ENCODE measurements at regions not wholly inside any gene's neighbourhood (a gene's known extent, or its start where the extent isn't known, plus 50 kb on each side); places are given as distances from the start of the nearest gene placed in this dataset.

DNA sequence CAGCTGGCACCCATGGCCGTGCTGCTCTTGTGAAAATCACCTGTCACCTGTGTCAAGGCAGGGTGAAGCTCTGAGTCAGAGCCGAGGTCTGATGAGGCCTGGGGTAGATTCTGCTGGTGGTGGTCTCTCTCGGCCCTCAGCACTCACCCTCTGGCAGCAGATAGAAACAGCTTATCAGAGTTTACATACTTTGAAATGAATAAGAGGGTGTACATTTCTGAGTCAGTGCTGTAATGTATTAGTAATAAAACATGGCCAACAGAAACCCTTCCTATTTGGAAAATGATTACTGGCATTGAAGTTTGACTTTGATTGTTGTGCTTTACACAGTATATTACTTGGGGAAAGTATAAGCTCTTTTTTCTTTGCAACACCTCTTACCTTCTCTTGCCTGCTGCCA, 228.8 kb downstream of the SNX10 start:
- DNase-seq: no peak

DNA sequence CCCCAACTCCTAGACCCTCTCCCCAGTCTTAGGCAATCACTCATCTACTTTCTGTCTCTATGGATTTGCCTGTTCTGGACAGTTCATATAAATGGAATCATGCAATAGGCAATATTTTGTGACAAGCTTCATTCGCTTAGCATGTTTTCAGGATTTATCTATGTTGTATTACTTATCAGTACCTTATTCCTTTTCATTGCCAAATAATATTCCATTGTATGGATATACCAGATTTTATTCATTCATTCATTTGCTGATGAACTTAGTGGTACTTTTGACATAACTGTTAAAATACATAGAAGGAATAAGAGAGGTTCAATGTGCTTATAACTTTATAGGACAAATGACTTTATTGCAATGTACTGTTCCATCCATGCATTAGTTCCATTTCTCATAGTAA, 231.0 kb downstream of the SNX10 start:
- no peak for DNase-seq

DNA sequence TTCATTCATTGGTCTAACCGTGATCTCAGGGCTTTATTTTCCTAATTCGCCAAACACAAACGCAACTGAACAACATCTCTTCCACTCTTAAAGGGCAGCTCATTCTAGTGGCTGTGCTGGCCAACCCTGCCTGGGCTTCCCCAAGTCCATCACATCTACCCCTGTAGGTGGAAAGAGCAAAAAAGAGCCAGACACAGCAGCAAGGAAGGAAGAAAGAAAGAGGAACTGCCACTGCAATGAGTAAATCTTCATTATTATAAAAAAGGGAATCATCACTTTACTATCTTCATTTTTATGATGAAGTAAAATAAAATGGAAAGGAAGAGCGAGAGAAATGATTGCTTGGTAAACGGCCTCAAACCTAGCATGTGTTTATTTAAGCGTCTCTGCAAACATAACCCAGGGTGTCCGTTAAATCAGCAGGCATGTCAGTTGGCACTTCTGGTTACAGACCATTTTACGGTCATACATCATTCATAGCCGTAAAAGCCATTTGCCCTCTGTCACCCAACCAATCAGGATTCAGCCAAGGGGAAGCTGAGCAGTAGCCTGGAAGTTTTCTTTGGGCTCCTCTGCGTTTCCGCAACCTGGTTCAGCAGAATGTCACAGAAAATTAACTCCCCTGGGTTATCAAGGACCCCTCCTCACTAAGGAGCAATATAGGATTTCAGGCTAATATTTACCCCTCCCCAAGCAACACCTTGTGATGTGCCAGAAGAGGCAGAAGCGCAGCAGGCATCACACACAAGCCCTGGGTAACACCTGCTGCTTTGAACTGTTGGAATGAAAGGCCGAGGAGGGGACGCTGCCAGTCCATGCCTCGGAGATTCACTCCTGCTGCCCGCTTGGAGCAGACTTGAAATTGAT, 234.0 kb downstream of the SNX10 start:
- no peak for DNase-seq

DNA sequence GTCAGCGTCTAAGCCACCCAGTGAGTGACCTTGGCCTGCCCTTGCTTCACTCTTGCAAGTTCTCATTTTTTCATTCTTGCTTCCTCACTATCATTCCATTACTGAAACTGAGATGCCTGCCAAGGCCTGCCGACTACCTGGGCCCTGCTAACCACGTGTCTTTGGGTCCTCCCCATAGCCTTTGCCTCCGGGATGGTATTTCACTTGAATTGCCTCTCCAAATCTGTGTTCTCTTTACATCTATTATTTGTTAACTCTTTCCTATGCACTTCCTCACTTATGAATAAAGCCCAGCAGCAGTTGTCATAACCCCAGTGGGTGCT, 234.6 kb downstream of the SNX10 start:
- no peak for DNase-seq

DNA sequence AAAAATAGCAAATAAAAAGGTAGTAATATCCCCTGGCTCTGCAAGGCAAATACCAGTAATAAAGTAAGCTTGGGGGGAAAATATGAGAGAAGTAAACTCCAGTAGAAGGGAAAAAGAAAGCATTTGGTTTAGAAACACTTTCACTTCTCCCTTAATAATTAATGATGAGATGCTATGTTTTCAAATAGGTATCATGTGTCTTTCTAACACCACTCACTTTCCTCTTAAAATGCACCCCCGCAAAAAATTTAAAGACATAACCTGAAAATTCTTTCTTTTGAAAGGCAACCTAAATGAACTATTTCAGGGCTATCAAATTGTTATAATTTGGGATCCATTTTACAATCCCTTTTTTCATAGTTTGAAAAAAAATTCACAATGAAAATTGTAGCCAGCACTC, 240.3 kb downstream of the SNX10 start:
- DNase-seq: no peak

DNA sequence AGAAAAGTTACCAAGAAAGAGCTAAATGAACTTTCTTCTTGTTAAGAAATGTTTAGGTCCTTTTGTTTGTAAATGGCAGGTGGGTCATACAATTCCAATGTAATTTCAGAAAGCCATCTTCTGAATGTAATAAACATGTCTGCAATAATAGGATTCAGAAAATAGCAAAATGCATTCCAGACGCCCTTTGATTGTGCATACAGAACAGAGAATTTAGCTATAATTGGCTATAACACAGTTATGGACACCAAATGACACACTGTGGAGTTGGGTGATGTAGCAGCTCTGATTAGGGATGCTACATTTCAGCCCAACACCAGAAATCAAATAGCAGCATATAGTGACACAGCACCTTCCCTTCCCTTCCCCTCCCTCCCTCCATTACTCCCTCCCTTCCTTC, 240.8 kb downstream of the SNX10 start:
- DNase-seq: no peak

DNA sequence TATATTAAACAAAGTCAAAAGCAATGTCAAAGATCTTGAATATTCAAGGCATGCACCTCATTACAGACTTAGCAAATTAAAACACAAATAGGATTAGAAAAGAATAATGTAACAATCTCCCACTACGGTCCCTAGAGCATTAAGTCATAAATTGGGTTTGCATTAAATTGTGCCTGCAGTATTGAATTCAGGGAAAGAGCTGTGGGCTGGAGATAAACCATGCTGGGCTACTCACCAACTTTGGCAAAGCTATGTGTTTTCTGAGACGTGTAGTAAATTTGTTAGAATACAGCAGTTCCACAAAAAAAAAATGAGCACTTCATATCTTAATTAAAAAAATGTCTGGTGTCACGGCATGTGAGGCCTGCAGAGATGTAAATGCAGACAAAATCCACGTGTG, 241.6 kb downstream of the SNX10 start:
- no peak for DNase-seq

DNA sequence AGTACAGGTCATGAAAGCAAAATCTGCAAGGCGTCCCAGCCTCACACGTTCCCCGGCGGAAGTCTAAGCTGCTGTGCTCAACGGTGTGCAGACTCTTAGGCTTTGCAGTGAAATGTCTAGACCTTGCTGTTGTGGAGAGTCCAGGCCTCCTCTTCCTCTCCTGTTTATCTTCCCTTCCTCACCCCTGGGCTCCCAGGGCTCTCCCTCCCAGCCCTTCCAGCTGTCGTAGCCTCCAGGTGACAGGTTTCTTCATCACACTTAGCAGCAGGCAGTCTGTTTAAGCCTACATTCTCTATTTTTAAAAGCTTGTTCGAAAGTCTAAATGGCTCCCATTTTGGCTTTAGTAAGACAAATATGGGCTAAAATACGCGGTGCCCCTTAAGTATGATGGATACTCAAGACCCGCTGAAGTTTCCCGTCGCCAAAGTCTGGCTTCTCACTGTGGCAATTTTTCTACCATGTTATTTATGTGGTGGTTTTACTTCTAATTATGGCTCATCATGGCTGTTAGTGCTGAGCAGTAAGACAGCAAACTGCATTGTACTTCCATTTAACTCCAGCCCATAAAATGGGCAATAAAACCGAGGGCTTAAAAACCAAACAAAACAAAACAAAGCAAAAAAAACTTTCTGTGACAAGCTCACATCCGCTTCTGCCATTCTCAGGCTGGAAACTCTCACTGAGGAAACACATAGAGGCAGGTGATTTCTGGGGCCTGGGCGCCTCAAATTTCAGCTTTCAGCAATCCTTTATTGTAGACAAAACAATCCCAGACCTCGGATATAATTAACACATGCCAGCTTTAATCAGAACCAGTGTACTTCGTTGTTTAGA, 243.2 kb downstream of the SNX10 start:
- DNase-seq: peak; percentile 17

DNA sequence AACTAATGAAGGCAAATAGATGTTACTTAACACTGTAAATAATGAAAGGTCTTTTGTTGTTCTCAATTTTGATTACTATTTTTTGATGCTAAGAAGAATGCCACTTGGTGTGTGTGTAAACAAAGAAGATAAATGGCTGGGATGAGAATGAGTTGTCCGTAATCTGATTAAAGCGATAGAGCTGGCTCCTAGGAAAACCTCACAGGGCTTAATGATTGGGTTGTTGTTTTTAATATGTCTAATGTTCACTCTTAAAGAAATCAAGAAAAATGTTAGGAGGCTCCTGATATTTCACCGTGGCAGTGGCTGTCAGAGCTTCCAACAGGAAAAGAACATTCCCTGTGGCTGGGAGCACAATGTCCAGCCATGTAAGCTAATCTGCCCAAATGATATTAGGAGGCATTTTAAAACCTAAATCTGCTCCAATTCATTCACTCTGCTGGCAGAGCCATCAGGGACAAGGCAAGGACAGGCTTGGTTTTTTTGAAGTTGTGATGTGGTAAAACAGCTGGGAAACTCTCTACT, 243.9 kb downstream of the SNX10 start:
- DNase-seq: no peak

DNA sequence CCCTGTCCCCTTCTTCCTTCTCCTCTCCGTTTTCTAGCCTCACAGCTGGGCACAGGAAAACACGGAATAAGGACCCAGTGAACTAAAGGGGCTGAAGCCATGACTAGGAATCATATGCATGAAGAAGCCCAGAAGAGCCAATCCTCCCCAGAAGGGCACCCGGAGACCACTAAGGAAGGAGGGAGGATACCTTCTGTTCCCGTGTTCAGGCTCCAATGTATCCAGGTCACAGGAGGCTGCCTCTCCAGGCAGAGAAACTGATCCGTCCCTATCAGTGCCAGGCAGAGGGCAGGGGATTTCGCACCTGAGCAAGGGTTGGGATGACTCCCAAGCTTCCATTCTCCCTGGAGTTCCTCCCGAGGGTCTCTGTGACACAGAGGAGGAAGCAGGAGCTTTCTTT, 246.6 kb downstream of the SNX10 start:
- DNase-seq: no peak

DNA sequence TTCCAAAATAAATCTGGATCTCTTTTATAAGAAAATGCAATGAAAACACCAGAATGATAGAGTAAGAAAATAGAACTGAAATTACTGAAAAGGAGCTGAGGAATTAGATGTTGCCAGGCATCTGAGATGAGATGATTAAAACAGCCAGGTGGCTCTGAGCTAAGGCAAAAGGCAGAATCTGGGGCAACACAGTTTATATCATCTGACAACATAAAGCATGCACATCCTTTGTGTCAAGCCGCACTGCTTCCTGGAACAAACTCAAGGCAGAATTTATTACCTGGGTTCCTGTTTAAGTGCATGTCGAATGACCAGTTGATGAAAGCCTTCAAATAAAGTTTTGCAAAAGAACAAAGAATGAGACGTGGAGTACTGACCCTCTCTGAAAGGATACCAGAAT, 247.0 kb downstream of the SNX10 start:
- DNase-seq: no peak

DNA sequence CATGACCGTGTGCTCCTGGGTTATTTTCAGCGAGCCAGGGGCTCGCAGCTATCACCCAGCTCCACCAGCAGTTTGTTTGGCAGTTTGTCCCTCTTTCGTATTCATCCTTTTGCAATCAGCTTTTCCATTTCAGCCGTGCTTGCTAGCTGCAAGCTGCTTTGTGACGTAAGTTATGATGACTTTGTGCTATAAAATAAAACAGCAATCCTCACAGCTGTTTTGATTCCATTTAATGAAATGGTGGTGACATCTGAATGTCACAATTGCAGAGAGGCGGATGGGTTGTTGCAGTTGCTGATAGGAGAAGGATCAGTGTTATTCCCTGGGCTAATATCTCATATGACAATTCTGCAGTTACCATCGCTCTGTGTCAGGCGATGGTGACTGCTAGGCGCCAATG, 251.7 kb downstream of the SNX10 start:
- no peak for DNase-seq

DNA sequence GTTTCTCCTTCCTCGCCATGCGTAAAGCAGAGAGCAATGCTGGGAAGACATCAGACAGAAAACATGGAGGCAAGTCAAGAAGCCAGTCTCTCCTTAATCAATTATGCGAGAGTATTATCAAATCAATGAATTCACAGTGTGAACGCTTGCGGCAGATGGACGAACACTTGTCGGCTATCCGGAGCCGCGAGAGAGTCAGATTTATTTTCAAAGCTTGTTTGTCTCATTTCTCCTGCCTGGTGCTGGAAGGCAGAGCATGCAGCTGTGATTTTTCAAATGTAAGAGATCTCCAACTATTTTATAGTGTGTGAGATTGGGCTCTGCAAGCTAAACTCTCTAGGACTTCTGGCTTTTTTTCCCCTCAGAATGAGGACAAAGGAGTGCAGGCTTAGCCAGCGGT, 252.3 kb downstream of the SNX10 start:
- no peak for DNase-seq

DNA sequence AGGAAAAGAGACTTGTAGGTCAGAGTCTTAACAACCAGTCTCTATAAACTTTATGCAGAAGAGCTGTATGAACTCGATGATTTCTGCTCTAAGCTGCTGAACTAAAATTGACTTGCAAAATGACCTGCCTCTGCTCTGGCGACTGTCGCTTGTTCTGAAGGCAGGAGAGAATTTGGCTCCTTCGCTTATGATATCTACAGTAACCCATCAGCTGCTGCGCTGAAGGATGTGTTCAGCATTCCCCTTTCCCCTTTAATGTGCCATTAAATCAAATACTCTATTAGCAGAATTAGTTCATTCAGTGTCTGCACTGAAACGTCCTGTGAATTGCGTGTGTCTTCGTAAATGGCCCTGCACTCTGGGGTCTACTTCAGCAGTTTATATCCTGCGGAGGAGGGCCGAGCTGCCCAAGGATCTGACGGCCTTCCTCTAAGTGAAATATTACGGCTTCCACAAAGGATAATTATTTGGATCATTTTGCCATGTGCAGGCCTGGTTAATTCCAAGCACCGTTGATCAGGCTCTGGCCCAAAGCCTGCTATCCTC, 254.9 kb downstream of the SNX10 start:
- DNase-seq: no peak

DNA sequence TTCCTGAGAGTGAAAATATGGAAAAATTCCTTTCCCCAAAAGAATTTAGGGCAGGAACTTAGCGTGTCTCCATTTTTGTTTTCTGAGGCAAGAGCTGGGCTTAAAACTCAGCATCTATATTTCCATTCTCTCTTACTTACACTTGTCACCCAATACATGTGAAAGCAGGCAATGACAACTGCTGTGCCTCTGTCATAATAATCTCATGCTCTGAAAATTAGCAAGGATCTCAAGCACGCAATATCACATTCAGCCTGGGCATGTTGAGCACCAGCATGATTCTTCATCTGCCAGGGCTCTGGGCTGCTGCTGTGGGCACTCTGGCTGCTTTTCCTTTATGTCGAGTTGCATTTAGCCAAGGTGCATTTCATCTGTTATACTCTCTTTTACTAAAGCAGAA, 255.5 kb downstream of the SNX10 start:
- no peak for DNase-seq

DNA sequence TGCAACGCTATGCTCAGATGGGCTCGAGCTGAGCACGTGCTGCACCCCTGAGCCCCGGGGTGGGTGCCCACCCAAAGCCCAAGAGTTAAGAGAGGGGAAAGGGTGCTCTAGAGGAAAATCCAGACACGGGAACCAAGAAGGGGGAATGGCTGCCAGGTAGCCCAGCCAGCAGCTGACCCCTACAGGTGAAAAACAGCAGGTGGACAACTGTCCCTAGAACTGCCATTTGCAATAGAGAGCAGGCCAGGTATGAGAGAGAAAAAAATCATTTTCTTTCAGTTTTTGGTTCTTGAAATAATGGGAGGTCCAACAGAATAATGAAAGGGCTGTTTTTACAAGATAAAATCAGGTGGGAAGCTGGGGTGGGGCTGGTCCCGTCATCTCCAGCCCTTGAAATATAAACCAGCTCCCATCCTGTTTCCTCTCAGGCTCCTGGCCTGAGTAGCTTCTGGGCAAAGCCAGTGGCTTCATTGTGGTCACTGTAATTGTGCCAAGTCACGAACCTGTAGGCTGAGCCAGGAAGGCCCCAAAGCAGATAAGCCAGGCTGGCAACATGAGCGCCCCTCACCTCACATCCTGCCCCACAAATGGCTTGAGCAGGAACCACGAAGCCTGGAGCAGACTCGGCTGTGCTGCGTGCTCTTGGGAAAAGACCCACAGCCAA, 257.8 kb downstream of the SNX10 start:
- no peak for DNase-seq

DNA sequence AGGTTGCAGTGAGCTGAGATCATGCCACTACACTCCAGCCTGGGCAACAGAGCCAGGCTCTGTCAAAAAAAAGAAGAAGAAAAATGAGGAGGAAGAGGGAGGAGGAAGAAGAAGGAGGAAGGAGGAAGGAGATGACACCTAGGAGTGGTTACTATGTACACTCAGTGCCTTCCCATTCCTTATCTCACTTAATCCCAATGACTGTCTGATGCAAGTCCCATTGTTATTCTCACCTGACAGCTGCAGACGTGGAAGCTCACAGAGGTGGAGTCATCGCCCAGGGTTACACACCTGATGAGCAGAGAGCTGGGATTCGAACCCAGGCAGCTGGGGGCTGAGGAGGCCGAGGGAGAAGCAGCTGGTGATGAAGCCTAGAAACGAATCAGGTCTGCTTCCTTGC, 258.8 kb downstream of the SNX10 start:
- DNase-seq: no peak

DNA sequence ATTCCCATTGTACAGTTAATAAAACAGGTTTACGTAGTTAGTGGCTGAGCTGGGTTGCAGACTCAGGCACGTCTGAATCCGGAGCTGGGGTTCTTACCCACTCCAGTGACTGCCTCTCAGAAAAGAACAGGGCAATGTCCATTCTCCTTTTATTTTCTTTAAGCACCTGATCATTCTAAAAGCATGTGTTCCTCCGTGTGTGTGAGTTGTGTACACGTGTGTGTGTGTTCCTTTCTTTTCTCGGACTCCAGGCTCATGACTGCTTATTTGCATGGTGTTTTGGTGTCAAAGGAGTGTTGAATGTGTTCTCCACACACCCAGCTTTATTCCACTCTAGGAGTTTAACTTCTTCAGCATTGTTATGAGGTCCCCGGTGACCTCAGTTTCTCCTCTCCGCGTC, 260.1 kb downstream of the SNX10 start:
- DNase-seq: no peak

DNA sequence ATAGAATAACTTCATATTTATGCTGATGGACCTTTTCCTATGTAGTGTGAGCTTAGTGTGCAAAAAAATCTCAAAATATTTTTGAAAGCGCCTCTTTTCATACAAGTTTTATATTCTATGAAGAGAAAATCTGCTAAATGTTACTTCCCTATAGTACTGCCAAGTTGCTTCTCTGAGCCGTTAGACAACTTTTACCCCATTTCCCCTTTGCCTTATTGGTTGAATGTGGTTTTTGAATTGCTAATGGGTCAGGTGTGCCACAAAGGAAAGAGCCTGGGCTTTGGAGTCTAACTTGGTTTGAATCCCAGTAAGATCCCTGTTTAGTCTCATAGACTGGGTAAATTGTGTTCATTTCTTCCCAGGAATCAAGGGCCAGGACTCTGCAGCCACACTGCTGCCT, 261.5 kb downstream of the SNX10 start:
- DNase-seq: no peak

DNA sequence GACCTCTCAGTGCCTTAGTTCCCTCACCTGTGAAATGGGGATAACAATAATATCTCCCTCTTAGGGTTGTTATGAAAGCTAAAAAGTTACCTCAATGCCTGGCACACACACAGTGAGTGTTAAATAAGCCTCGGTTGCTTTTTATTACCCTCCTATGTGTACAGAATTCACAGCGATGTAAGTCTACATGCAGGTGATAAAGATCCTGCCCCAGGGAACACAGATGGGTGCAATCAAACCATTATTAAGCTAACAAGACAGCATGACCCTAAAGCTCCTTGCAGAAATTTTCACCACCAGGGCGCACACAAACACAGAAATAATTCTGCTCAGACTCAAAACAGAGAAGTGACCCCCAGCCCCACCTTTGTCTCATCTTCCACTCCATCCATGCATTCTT, 261.9 kb downstream of the SNX10 start:
- no peak for DNase-seq

DNA sequence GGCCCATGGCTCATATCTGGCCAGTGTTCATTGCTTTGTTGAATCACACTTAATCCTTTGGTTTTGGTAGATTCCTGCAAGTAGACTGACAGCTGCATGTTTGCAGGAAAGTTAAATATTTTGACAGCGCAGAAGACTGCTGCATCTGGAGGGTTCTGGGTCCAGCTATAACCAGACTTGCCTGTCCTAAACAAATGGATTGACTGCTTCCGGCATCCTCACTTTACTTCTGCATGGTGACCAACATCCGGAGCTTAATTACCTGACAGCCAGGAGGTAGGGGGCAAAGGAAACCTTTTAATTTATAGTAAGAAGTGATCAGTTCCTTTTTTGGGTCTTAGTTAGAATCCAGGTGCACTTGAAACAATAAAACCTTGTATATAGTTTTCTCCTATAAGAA, 263.3 kb downstream of the SNX10 start:
- no peak for DNase-seq

DNA sequence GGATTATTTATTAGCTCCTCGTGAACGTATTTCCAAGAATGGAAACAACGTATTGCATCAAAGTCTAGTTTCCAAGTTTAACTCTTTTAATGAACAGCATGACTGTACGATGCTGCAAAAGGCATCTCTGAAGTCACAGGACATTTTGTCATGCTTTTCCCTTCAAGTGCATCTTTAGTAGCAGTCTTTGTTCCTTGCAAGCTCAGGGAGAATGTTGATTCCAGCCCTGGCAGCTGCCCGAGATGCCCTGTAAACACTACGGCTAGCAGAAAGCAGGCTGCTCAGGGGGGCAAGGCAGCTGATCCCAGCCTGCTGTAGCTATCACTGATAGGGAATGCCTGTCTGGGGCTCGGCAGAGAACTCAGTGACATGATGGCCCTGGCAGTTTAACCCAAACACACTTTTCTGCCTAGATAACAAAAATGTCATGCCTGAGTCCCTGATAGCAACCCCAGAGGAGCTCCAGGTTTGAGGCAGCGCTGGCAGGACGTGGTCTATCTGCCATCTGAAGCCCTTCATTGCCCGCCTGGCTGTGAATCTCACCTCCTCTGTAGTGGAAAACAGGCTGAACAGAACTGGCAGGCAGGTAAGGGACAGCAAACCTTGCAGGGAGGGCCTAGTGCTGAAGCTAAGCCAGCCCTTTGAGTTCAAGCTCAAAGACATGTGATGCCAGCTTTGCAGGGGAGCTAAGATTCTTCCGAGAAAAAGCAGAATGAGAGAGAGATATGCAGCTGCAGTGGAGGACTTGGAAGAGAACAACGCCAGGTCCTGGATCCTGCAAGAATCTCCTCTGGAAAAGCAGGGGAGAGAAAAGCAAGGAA, 264.6 kb downstream of the SNX10 start:
- DNase-seq: no peak

Measured in CD4-positive, alpha-beta T cell treated with Interleukin-17A for 4 hours (primary cell).